B cell (primary cell): ENCODE measurements at regions not wholly inside any gene's neighbourhood (a gene's known extent, or its start where the extent isn't known, plus 50 kb on each side); places are given as distances from the start of the nearest gene placed in this dataset.

Experiments
- ATAC-seq: fragments of 200-7000 bp; cut with Tn5 transposase; one replicate; pipeline ENCODE4 v1.10.0; 2021; ENCODE audit warnings: low read depth, mild to moderate bottlenecking, moderate number of reproducible peaks, moderate library complexity
- CTCF ChIA-PET: fragments of 350-600 bp; sonication (Branson Sonifier 250); formaldehyde crosslinking; loops from one replicate; lab custom pipeline; 2021; ENCODE audit warnings: antibody characterized with exemption, inconsistent platforms; lab: Charles Lee
- POLR2A ChIA-PET: fragments of 350-600 bp; sonication (Branson Sonifier 250); formaldehyde crosslinking; loops from one replicate; lab custom pipeline; 2021; ENCODE audit warnings: antibody characterized with exemption; lab: Charles Lee
- DNase-seq: peaks from one replicate; pipeline ENCODE4 v3.0.0; 2013
- H2AFZ ChIP-seq: 2 replicates; pipeline ENCODE4 v1.6.1; 2012; ENCODE audit warnings: mild to moderate bottlenecking, low read depth, low read length; ENCODE audit not compliant: insufficient read depth, poor library complexity, severe bottlenecking
- H3K27ac ChIP-seq, 2 donors: 1 replicate in 1 of 2; 2 replicates in 1 of 2; pipeline ENCODE4 v1.5.1; 2012 to 2013; ENCODE audit warnings: low read length in 2 of 2, mild to moderate bottlenecking in 2 of 2, moderate library complexity in 1 of 2
- H3K27me3 ChIP-seq, 4 experiments: fragments of 200-600 bp in 1 of 4; sonication (generic) in 1 of 4; replicated peaks in 1 of 4; 1 replicate in 2 of 4; 2 replicates in 2 of 4; pipeline versions ENCODE4 v1.6.1 to v1.7.0; 2013 to 2016; ENCODE audit warnings: low read length in 3 of 4, mild to moderate bottlenecking in 2 of 4, mixed read lengths in 1 of 4, moderate library complexity in 1 of 4; ENCODE audit not compliant: insufficient read depth in 4 of 4, control insufficient read depth in 3 of 4; ENCODE audit errors: control extremely low read depth in 1 of 4
- H3K36me3 ChIP-seq, 2 experiments: replicated peaks in 1 of 2; 1 replicate in 1 of 2; 2 replicates in 1 of 2; pipeline versions ENCODE4 v1.6.1 to v1.7.1; 2013; ENCODE audit warnings: low read length in 1 of 2; ENCODE audit not compliant: insufficient read depth in 2 of 2, control insufficient read depth in 1 of 2; ENCODE audit errors: control extremely low read depth in 1 of 2, extremely low read depth in 1 of 2
- H3K4me1 ChIP-seq, 2 donors: fragments of 200-600 bp in 1 of 2; sonication (generic) in 1 of 2; 1 replicate in 1 of 2; 2 replicates in 1 of 2; pipeline versions ENCODE4 v1.5.1 to v1.6.1; 2013 to 2017; ENCODE audit warnings: low read length in 2 of 2; ENCODE audit not compliant: control insufficient read depth in 2 of 2, insufficient read depth in 2 of 2
- H3K4me2 ChIP-seq: replicated peaks from 2 replicates; pipeline ENCODE3; 2012; ENCODE audit warnings: mild to moderate bottlenecking, low read depth, low read length; ENCODE audit not compliant: poor library complexity, severe bottlenecking
- H3K4me3 ChIP-seq, 5 experiments: fragments of 200-600 bp in 1 of 5; sonication (generic) in 1 of 5; 1 replicate in 3 of 5; 2 replicates in 2 of 5; pipeline versions ENCODE4 v1.5.1 to v1.7.0; 2011 to 2016; ENCODE audit warnings: low read length in 4 of 5, mild to moderate bottlenecking in 4 of 5, low read depth in 2 of 5, control low read depth in 1 of 5, moderate library complexity in 1 of 5; ENCODE audit not compliant: insufficient read depth in 1 of 5; ENCODE audit errors: control extremely low read depth in 1 of 5, extremely low read depth in 1 of 5
- H3K79me2 ChIP-seq: fragments of 200-600 bp; sonication (generic); one replicate; pipeline ENCODE4 v1.6.0; 2016; ENCODE audit warnings: low read length; ENCODE audit not compliant: control insufficient read depth, insufficient read depth
- H3K9ac ChIP-seq: fragments of 200-600 bp; sonication (generic); 2 replicates; pipeline ENCODE4 v1.6.1; 2017; ENCODE audit warnings: mild to moderate bottlenecking, low read length, moderate library complexity
- H3K9me3 ChIP-seq, 3 donors: one replicate each; pipeline versions ENCODE4 v1.6.1 to v1.7.1; 2013; ENCODE audit warnings: low read length in 2 of 3; ENCODE audit not compliant: control insufficient read depth in 2 of 3, insufficient read depth in 1 of 3; ENCODE audit errors: control extremely low read depth in 1 of 3
- H4K20me1 ChIP-seq: 2 replicates; pipeline ENCODE4 v1.6.0; 2012; ENCODE audit warnings: mild to moderate bottlenecking, low read length; ENCODE audit not compliant: insufficient read depth, control insufficient read depth, poor library complexity, severe bottlenecking
- H3K27ac Mint-ChIP-seq: one replicate; pipeline ENCODE4 v1.8.0; 2021; ENCODE audit warnings: mixed read lengths
- H3K27me3 Mint-ChIP-seq: one replicate; pipeline ENCODE4 v1.8.0; 2021; ENCODE audit warnings: mixed read lengths
- H3K4me1 Mint-ChIP-seq: one replicate; pipeline ENCODE4 v1.8.0; 2021; ENCODE audit warnings: mixed read lengths
- H3K4me3 Mint-ChIP-seq: one replicate; pipeline ENCODE4 v1.8.0; 2021; ENCODE audit warnings: mixed read lengths
- H3K9me3 Mint-ChIP-seq: one replicate; pipeline ENCODE4 v1.8.0; 2022; ENCODE audit warnings: mixed read lengths; ENCODE audit not compliant: insufficient read depth
- EZH2 ChIP-seq: IDR thresholded peaks from 2 replicates; pipeline ENCODE4 v1.6.1; 2012; ENCODE audit warnings: borderline replicate concordance, low read depth, mild to moderate bottlenecking, moderate library complexity, low read length; ENCODE audit not compliant: insufficient read depth, poor library complexity, severe bottlenecking
- WGBS: methylation state at CpG from one replicate; pipeline ENCODE4 v1.1.5; 2013; ENCODE audit warnings: missing lambda C conversion rate; ENCODE audit not compliant: insufficient coverage; 5-methylcytosine and 5-hydroxymethylcytosine counted together
- intact Hi-C: fragments of 100-400 bp; cut with micrococcal nuclease; formaldehyde crosslinking; loops from one replicate; pipeline ENCODE4 v1.10.0; 2022
- TF ChIP-seq, protein P1 (sequence below): fragments of 200-600 bp; IDR thresholded peaks from one replicate; pipeline ENCODE4 v1.8.0; 2022; ENCODE audit warnings: antibody characterized with exemption, mild to moderate bottlenecking

DNA sequence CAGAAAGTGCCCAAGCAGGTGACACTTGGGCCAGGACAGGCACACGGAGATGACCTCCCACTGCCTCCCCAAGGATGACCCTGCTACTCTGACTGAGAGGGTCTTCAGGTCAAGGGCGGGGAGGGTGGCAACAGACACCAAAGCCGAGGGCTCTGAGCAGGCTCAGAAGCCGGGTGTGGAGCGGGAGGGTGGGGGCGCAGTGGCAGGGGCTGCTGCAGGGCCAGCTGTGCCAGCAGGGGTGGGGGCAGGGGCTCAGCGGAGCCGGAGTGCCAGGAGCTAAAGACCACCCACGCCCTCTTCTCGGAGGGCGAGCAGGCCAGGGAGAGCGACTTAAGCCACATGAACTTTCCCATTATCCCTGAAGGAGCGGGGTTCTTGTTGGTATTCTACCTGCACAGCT is 93.3 kb upstream of the MBOAT2 start:
- H3K4me3 ChIP-seq, result no peak overlapping the region
- H4K20me1 ChIP-seq, result no peaks in the 10 kb centered on the region
- H3K79me2 ChIP-seq, result no peaks in the 10 kb centered on the region
- H3K4me1 ChIP-seq, result no peaks in the 10 kb centered on the region
- peaks cover 0 to 7% (median 0%) of the 10 kb centered on the region in 3 donors for H3K9me3 ChIP-seq
- H3K27ac ChIP-seq, result no peak overlapping the region
- H3K27ac Mint-ChIP-seq, result no peak overlapping the region
- H3K27me3 ChIP-seq, result peaks cover 0 to 6% (median 2%) of the 10 kb centered on the region in 4 experiments
- intact Hi-C loops, result no loop called here
- DNase-seq (no peak), ATAC-seq (no peak)
- ChIA-PET POLR2A (no interaction called here), CTCF (no interaction called here)
- H3K27me3 Mint-ChIP-seq, result peaks cover 32% of the 10 kb centered on the region
- TF ChIP-seq, protein P1, sequence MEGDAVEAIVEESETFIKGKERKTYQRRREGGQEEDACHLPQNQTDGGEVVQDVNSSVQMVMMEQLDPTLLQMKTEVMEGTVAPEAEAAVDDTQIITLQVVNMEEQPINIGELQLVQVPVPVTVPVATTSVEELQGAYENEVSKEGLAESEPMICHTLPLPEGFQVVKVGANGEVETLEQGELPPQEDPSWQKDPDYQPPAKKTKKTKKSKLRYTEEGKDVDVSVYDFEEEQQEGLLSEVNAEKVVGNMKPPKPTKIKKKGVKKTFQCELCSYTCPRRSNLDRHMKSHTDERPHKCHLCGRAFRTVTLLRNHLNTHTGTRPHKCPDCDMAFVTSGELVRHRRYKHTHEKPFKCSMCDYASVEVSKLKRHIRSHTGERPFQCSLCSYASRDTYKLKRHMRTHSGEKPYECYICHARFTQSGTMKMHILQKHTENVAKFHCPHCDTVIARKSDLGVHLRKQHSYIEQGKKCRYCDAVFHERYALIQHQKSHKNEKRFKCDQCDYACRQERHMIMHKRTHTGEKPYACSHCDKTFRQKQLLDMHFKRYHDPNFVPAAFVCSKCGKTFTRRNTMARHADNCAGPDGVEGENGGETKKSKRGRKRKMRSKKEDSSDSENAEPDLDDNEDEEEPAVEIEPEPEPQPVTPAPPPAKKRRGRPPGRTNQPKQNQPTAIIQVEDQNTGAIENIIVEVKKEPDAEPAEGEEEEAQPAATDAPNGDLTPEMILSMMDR, result no peak
- no peak for TF ChIP-seq EZH2
- H3K9me3 Mint-ChIP-seq, result no peaks in the 10 kb centered on the region
- H3K4me1 Mint-ChIP-seq, result peaks cover 14% of the 10 kb centered on the region
- no peak overlapping the region for H3K4me2 ChIP-seq
- WGBS, result 95% methylated on average over 12 of the region's 13 CpGs
- H3K4me3 Mint-ChIP-seq, result no peak overlapping the region
- H3K9ac ChIP-seq, result no peak overlapping the region
- no peaks in the 10 kb centered on the region for H3K36me3 ChIP-seq
- no peak overlapping the region for H2AFZ ChIP-seq

DNA sequence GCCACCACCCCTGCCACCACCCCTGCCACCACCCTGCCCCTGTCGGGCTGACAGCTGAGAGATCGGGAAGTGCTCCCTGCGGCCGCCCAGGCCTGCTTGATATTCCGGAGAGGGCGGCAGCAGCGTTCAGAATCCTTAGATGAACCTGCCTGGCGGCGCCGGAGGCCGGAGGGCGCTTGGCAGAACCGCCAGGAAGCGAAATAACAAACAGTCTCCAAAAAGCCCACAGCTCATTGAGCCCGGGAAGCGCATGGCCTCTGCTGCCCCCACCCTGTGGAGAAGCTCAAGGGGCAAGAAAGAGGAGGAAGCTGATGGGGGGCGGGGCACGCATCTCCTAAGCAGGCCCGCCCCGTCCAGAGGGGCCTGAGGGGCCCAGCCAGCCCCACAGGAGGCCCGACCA is 92.2 kb upstream of the MBOAT2 start:
- no peak for TF ChIP-seq EZH2
- Histone ChIP-seq H3K79me2 (no peaks in the 10 kb centered on the region), H4K20me1 (no peaks in the 10 kb centered on the region), H3K4me2 (no peak overlapping the region), H3K4me1 (no peaks in the 10 kb centered on the region), H3K9me3 (peaks cover 0 to 7% (median 0%) of the 10 kb centered on the region in 3 donors), H2AFZ (no peak overlapping the region), H3K27me3 (peaks cover 0 to 6% (median 2%) of the 10 kb centered on the region in 4 experiments), H3K27ac (no peak overlapping the region), H3K9ac (no peak overlapping the region), H3K36me3 (no peaks in the 10 kb centered on the region), H3K4me3 (no peak overlapping the region)
- intact Hi-C loops, result no loop called here
- H3K27ac Mint-ChIP-seq, result no peak overlapping the region
- POLR2A ChIA-PET, result no interaction called here
- DNase-seq (no peak), ATAC-seq (no peak)
- peaks cover 14% of the 10 kb centered on the region for H3K4me1 Mint-ChIP-seq
- no peak overlapping the region for H3K4me3 Mint-ChIP-seq
- no peaks in the 10 kb centered on the region for H3K9me3 Mint-ChIP-seq
- H3K27me3 Mint-ChIP-seq, result peaks cover 31% of the 10 kb centered on the region
- CTCF ChIA-PET, result no interaction called here
- 21% methylated on average over 21 of the region's 21 CpGs for WGBS
